ENCODE measurements at regions not wholly inside any gene's neighbourhood (a gene's known extent, or its start where the extent isn't known, plus 50 kb on each side); places are given as distances from the start of the nearest gene placed in this dataset.

GRCh38 chr22:48187356-48187755, 1424.9 kb downstream of the TBC1D22A start:
- TF ChIP-seq EZH2phosphoT487 (conservative IDR thresholded peaks at IDR 0.05; ENCODE audit: low read length) (no peak), CTCF (IDR thresholded peaks at IDR 0.05; ENCODE audit: insufficient read depth, low read length, poor library complexity, severe bottlenecking) (no peak)
